Keratinocyte (primary cell): ENCODE measurements at regions not wholly inside any gene's neighbourhood (a gene's known extent, or its start where the extent isn't known, plus 50 kb on each side); places are given as distances from the start of the nearest gene placed in this dataset.

ENCODE experiments used
- DNase-seq: peaks from one replicate; pipeline ENCODE4 v3.0.0-alpha.2; 2011; ENCODE audit warnings: low read depth, missing footprints, low spot score
- FAIRE-seq: peaks from 2 replicates; lab custom pipeline; 2011; peaks lifted over from hg19 to GRCh38; lab: Jason Lieb, UNC
- H2AFZ ChIP-seq: 2 replicates; pipeline ENCODE4 v1.6.0; 2012; ENCODE audit warnings: low read length, control low read depth, inconsistent platforms; ENCODE audit not compliant: control insufficient read depth
- H3K27ac ChIP-seq: 2 replicates; pipeline ENCODE4 v1.5.1; 2011; ENCODE audit warnings: low read length; ENCODE audit not compliant: control insufficient read depth, insufficient read depth
- H3K27me3 ChIP-seq: 3 replicates; pipeline ENCODE4 v1.6.0; 2011; ENCODE audit warnings: low read length; ENCODE audit not compliant: control insufficient read depth, insufficient read depth; ENCODE audit errors: extremely low read depth
- H3K36me3 ChIP-seq, 2 experiments: 2 replicates in 1 of 2; 3 replicates in 1 of 2; pipeline ENCODE4 v1.5.1; 2011; ENCODE audit warnings: low read length in 2 of 2, mild to moderate bottlenecking in 1 of 2; ENCODE audit not compliant: control insufficient read depth in 2 of 2, insufficient read depth in 2 of 2; ENCODE audit errors: extremely low read depth in 1 of 2
- H3K4me1 ChIP-seq: 3 replicates; pipeline ENCODE4 v1.5.1; 2011; ENCODE audit warnings: low read length; ENCODE audit not compliant: control insufficient read depth, insufficient read depth; ENCODE audit errors: extremely low read depth
- H3K4me2 ChIP-seq: 3 replicates; pipeline ENCODE4 v1.6.0; 2011; ENCODE audit warnings: low read depth, low read length; ENCODE audit not compliant: control insufficient read depth, insufficient read depth; ENCODE audit errors: extremely low read depth
- H3K4me3 ChIP-seq, 3 experiments: fragments of 200-600 bp in 1 of 3; sonication (generic) in 1 of 3; 2 replicates in 2 of 3; 3 replicates in 1 of 3; pipeline ENCODE4 v1.5.1; 2011 to 2016; ENCODE audit warnings: low read length in 3 of 3, mild to moderate bottlenecking in 3 of 3, control low read depth in 2 of 3, inconsistent platforms in 1 of 3, low read depth in 1 of 3, mixed read lengths in 1 of 3, mixed run types in 1 of 3, moderate library complexity in 1 of 3; ENCODE audit not compliant: control insufficient read depth in 2 of 3, insufficient read depth in 2 of 3; ENCODE audit errors: extremely low read depth in 1 of 3
- H3K79me2 ChIP-seq: 2 replicates; pipeline ENCODE4 v1.6.0; 2012; ENCODE audit warnings: low read length; ENCODE audit not compliant: control insufficient read depth, insufficient read depth
- H3K9ac ChIP-seq: 3 replicates; pipeline ENCODE4 v1.6.0; 2011; ENCODE audit warnings: low read length; ENCODE audit not compliant: control insufficient read depth, insufficient read depth; ENCODE audit errors: extremely low read depth
- H3K9me1 ChIP-seq: 3 replicates; pipeline ENCODE4 v1.6.0; 2011; ENCODE audit warnings: low read length; ENCODE audit not compliant: control insufficient read depth, insufficient read depth; ENCODE audit errors: extremely low read depth
- H3K9me3 ChIP-seq: 2 replicates; pipeline ENCODE4 v1.5.1; 2012; ENCODE audit warnings: low read depth, low read length; ENCODE audit not compliant: control insufficient read depth
- H4K20me1 ChIP-seq: 3 replicates; pipeline ENCODE4 v1.6.0; 2011; ENCODE audit warnings: low read length; ENCODE audit not compliant: control insufficient read depth, insufficient read depth; ENCODE audit errors: extremely low read depth
- EZH2 ChIP-seq: IDR thresholded peaks from one replicate; pipeline ENCODE4 v1.6.1; 2012; ENCODE audit warnings: inconsistent platforms, mild to moderate bottlenecking, low read length, moderate library complexity
- dilution Hi-C: fragments of 300-500 bp; cut with MboI; formaldehyde crosslinking; loops from one replicate; pipeline ENCODE4 v1.7.0; 2020; ENCODE audit warnings: low sequenced_read_pairs; ENCODE audit not compliant: extremely low pct_ligation_motif_present
- TF ChIP-seq, protein P1 (sequence below), 3 experiments: IDR thresholded peaks in 1 of 3; conservative IDR thresholded peaks in 1 of 3; optimal IDR thresholded peaks in 1 of 3; 2 replicates in 2 of 3; 3 replicates in 1 of 3; pipeline versions ENCODE3 to v1.5.1; 2011; ENCODE audit warnings: low read length in 3 of 3, mild to moderate bottlenecking in 3 of 3, moderate library complexity in 2 of 3, control low read depth in 1 of 3, inconsistent platforms in 1 of 3; ENCODE audit not compliant: insufficient read depth in 2 of 3; ENCODE audit errors: extremely low read depth in 1 of 3

DNA sequence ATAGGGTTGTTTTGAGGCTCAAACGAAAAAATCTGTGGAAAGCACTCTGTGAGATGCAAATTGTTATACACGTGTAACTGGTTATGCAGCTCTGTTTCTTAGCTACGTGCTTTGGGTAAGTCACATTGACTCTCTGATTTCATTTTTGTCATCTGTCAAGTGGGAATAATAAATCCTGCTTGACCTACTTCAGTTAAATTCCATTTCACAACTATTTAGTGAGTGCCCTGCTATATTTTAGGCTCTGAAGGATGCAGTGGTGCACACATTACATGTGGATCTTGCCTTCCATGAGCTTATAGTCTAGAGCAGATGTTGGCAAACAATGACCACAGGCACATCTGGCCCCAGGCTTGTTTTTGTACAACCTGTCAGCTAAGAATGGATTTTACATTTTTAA, 133.6 kb upstream of the PLET1 start:
- no peak for TF ChIP-seq EZH2
- TF ChIP-seq, protein P1, sequence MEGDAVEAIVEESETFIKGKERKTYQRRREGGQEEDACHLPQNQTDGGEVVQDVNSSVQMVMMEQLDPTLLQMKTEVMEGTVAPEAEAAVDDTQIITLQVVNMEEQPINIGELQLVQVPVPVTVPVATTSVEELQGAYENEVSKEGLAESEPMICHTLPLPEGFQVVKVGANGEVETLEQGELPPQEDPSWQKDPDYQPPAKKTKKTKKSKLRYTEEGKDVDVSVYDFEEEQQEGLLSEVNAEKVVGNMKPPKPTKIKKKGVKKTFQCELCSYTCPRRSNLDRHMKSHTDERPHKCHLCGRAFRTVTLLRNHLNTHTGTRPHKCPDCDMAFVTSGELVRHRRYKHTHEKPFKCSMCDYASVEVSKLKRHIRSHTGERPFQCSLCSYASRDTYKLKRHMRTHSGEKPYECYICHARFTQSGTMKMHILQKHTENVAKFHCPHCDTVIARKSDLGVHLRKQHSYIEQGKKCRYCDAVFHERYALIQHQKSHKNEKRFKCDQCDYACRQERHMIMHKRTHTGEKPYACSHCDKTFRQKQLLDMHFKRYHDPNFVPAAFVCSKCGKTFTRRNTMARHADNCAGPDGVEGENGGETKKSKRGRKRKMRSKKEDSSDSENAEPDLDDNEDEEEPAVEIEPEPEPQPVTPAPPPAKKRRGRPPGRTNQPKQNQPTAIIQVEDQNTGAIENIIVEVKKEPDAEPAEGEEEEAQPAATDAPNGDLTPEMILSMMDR (optimal IDR thresholded peaks at IDR 0.05 in 1 of 3, IDR thresholded peaks at IDR 0.05 in 1 of 3, conservative IDR thresholded peaks at IDR 0.05 in 1 of 3; ENCODE audit: extremely low read depth in 1 of 3, insufficient read depth in 2 of 3, low read length in 3 of 3): no peak
- H4K20me1 ChIP-seq: no peaks in the 10 kb centered on the region
- no peaks in the 10 kb centered on the region for H3K9me1 ChIP-seq
- H3K9me3 ChIP-seq: no peaks in the 10 kb centered on the region
- H3K27me3 ChIP-seq: no peaks in the 10 kb centered on the region
- H2AFZ ChIP-seq: no peak overlapping the region
- DNase-seq: no peak
- no peak overlapping the region for H3K27ac ChIP-seq
- H3K4me3 ChIP-seq: no peak overlapping the region
- H3K9ac ChIP-seq: no peak overlapping the region
- no peaks in the 10 kb centered on the region for H3K79me2 ChIP-seq
- dilution Hi-C loops: no loop called here
- no peaks in the 10 kb centered on the region for H3K36me3 ChIP-seq
- H3K4me1 ChIP-seq: no peaks in the 10 kb centered on the region
- FAIRE-seq: no peak
- no peak overlapping the region for H3K4me2 ChIP-seq

- Histone ChIP-seq H3K27ac (no peak overlapping the region), H3K36me3 (no peaks in the 10 kb centered on the region), H3K4me3 (no peak overlapping the region), H3K79me2 (no peaks in the 10 kb centered on the region), H3K4me1 (peaks cover 6% of the 10 kb centered on the region), H3K27me3 (no peaks in the 10 kb centered on the region), H3K9ac (no peak overlapping the region), H3K4me2 (no peak overlapping the region), H3K9me3 (no peaks in the 10 kb centered on the region), H3K9me1 (no peaks in the 10 kb centered on the region), H4K20me1 (no peaks in the 10 kb centered on the region), H2AFZ (no peak overlapping the region)
- TF ChIP-seq EZH2: no peak
- TF ChIP-seq, protein P1 (optimal IDR thresholded peaks at IDR 0.05 in 1 of 3, IDR thresholded peaks at IDR 0.05 in 1 of 3, conservative IDR thresholded peaks at IDR 0.05 in 1 of 3; ENCODE audit: extremely low read depth in 1 of 3, insufficient read depth in 2 of 3, low read length in 3 of 3): no peak
- no peak for FAIRE-seq
- dilution Hi-C loops: no loop called here
- DNase-seq: no peak
Measured at GRCh38 chr11:112396076-112396475, 135.4 kb upstream of the PLET1 start.
